Ishikawa (cell line): ENCODE measurements at regions not wholly inside any gene's neighbourhood (a gene's known extent, or its start where the extent isn't known, plus 50 kb on each side); places are given as distances from the start of the nearest gene placed in this dataset.

Experiments used
- CEBPB ChIP-seq: IDR thresholded peaks from 2 replicates; pipeline ENCODE4 v1.6.1; 2012
- CREB1 ChIP-seq: IDR thresholded peaks from 2 replicates; pipeline ENCODE4 v1.6.1; 2012; ENCODE audit warnings: low read depth
- EGR1 ChIP-seq: IDR thresholded peaks from 2 replicates; pipeline ENCODE4 v1.6.1; 2012
- EP300 ChIP-seq: IDR thresholded peaks from 2 replicates; pipeline ENCODE4 v1.6.1; 2012; ENCODE audit warnings: borderline replicate concordance
- FOXM1 ChIP-seq: IDR thresholded peaks from 2 replicates; pipeline ENCODE4 v1.6.1; 2012; ENCODE audit warnings: low read depth, borderline replicate concordance
- MAX ChIP-seq: IDR thresholded peaks from 2 replicates; pipeline ENCODE4 v1.6.1; 2012
- NFIC ChIP-seq: IDR thresholded peaks from 2 replicates; pipeline ENCODE4 v1.6.1; 2012
- RAD21 ChIP-seq: IDR thresholded peaks from 2 replicates; pipeline ENCODE4 v1.6.1; 2012; ENCODE audit warnings: low read depth
- REST ChIP-seq: IDR thresholded peaks from 2 replicates; pipeline ENCODE4 v1.6.1; 2012; ENCODE audit warnings: low read depth, mild to moderate bottlenecking
- TAF1 ChIP-seq: IDR thresholded peaks from 2 replicates; pipeline ENCODE4 v1.6.1; 2012; ENCODE audit warnings: low read depth, mild to moderate bottlenecking
- TCF12 ChIP-seq: IDR thresholded peaks from 2 replicates; pipeline ENCODE4 v1.6.1; 2012; ENCODE audit warnings: low read depth
- TEAD4 ChIP-seq: IDR thresholded peaks from 2 replicates; pipeline ENCODE4 v1.6.1; 2012
- USF1 ChIP-seq: IDR thresholded peaks from 2 replicates; pipeline ENCODE4 v1.6.1; 2012
- YY1 ChIP-seq: IDR thresholded peaks from 2 replicates; pipeline ENCODE4 v1.6.1; 2012; ENCODE audit warnings: low read depth
- ZBTB7A ChIP-seq: IDR thresholded peaks from 2 replicates; pipeline ENCODE4 v1.6.1; 2012; ENCODE audit warnings: low read depth

- TF ChIP-seq EP300 = no peak
- no peak for TF ChIP-seq CREB1
- TF ChIP-seq CEBPB = 0 out of 2 replicates have a peak, but pooled peaks have one; percentile 18
- TF ChIP-seq EGR1 = no peak
These were observed 234.7 kb downstream of the NFKBIZ start for GRCh38 chr3:102084006-102084405.

- TF ChIP-seq FOXM1 (no peak), ZBTB7A (no peak), TEAD4 (no peak), CEBPB (no peak), TAF1 (no peak), EP300 (no peak), EGR1 (no peak), NFIC (no peak), YY1 (no peak)
These were observed 235.4 kb downstream of the NFKBIZ start for GRCh38 chr3:102084704-102085103.

- TF ChIP-seq REST = no peak
- TF ChIP-seq TEAD4 = no peak
- no peak for TF ChIP-seq RAD21
- TF ChIP-seq USF1 = no peak
- no peak for TF ChIP-seq TCF12
- no peak for TF ChIP-seq CEBPB
These were observed 236.3 kb downstream of the NFKBIZ start for GRCh38 chr3:102085431-102086176.

GRCh38 chr3:102087236-102087635, 237.9 kb downstream of the NFKBIZ start:
- no peak for TF ChIP-seq YY1
- TF ChIP-seq FOXM1 = no peak
- no peak for TF ChIP-seq MAX
- no peak for TF ChIP-seq TEAD4
- no peak for TF ChIP-seq REST
- TF ChIP-seq ZBTB7A = no peak
- no peak for TF ChIP-seq CREB1
- no peak for TF ChIP-seq EGR1
- no peak for TF ChIP-seq TAF1
- no peak for TF ChIP-seq USF1
- TF ChIP-seq RAD21 = no peak
- no peak for TF ChIP-seq CEBPB
- no peak for TF ChIP-seq EP300
- no peak for TF ChIP-seq NFIC
- TF ChIP-seq TCF12 = no peak

- TF ChIP-seq EP300 = no peak
- TF ChIP-seq USF1 = no peak
- TF ChIP-seq RAD21 = no peak
- no peak for TF ChIP-seq YY1
- TF ChIP-seq TEAD4 = no peak
- no peak for TF ChIP-seq FOXM1
- no peak for TF ChIP-seq TAF1
- no peak for TF ChIP-seq ZBTB7A
- no peak for TF ChIP-seq NFIC
- no peak for TF ChIP-seq REST
- TF ChIP-seq CREB1 = no peak
These were observed 239.9 kb downstream of the NFKBIZ start for GRCh38 chr3:102089239-102089638.
